Endothelial cell of umbilical vein (primary cell): ENCODE measurements at regions not wholly inside any gene's neighbourhood (a gene's known extent, or its start where the extent isn't known, plus 50 kb on each side); places are given as distances from the start of the nearest gene placed in this dataset.

Experiments
- BruUV-seq: library from RNA; stranded (reverse); fragments of 400-500 nt; replicated peaks from 2 replicates; lab custom pipeline; 2021; lab: Mats Ljungman, UMichigan
- CTCF ChIA-PET: fragments of 300-600, 350-600 bp; sonication (Branson Sonifier 250); formaldehyde crosslinking; loops from one replicate; lab custom pipeline; 2021; ENCODE audit warnings: antibody characterized with exemption, inconsistent platforms; lab: Charles Lee
- POLR2A ChIA-PET: fragments of 300-600, 350-600 bp; sonication (Branson Sonifier 250); formaldehyde crosslinking; loops from one replicate; lab custom pipeline; 2021; ENCODE audit warnings: antibody characterized with exemption, inconsistent platforms; lab: Charles Lee
- DNase-seq: peaks from one replicate; pipeline ENCODE4 v3.0.0-alpha.2; 2011; ENCODE audit warnings: low read depth, low spot score
- FAIRE-seq: peaks from 2 replicates; lab custom pipeline; 2011; peaks lifted over from hg19 to GRCh38; lab: Jason Lieb, UNC
- H2AFZ ChIP-seq: 2 replicates; pipeline ENCODE4 v1.6.0; 2012; ENCODE audit warnings: low read depth, low read length, control low read depth, inconsistent platforms
- H3K27ac ChIP-seq: 2 replicates; pipeline ENCODE4 v1.5.1; 2011; ENCODE audit warnings: low read depth, mild to moderate bottlenecking, control low read depth, low read length, moderate library complexity; ENCODE audit not compliant: insufficient read depth
- H3K27me3 ChIP-seq, 2 experiments: 2 replicates each; pipeline versions ENCODE4 v1.6.0 to v1.6.1; 2011; ENCODE audit warnings: low read length in 2 of 2, mixed read lengths in 1 of 2; ENCODE audit not compliant: control insufficient read depth in 2 of 2, insufficient read depth in 2 of 2
- H3K36me3 ChIP-seq, 2 experiments: 2 replicates in 1 of 2; 3 replicates in 1 of 2; pipeline ENCODE4 v1.5.1; 2011; ENCODE audit warnings: low read length in 2 of 2, mild to moderate bottlenecking in 1 of 2, moderate library complexity in 1 of 2; ENCODE audit not compliant: control insufficient read depth in 2 of 2, insufficient read depth in 2 of 2; ENCODE audit errors: extremely low read depth in 1 of 2
- H3K4me1 ChIP-seq: 3 replicates; pipeline ENCODE4 v1.5.1; 2011; ENCODE audit warnings: mild to moderate bottlenecking, low read length; ENCODE audit not compliant: control insufficient read depth, insufficient read depth; ENCODE audit errors: extremely low read depth
- H3K4me2 ChIP-seq: 2 replicates; pipeline ENCODE4 v1.6.1; 2011; ENCODE audit warnings: low read length, control low read depth, mixed read lengths; ENCODE audit not compliant: insufficient read depth
- H3K4me3 ChIP-seq, 3 experiments: fragments of 200-600 bp in 1 of 3; sonication (generic), shearing (Covaris generic) in 1 of 3; replicated peaks in 1 of 3; 2 replicates each; pipeline ENCODE4 v1.5.1; 2011 to 2016; ENCODE audit warnings: control low read depth in 3 of 3, low read length in 3 of 3, mild to moderate bottlenecking in 2 of 3, inconsistent platforms in 1 of 3, low read depth in 1 of 3, moderate library complexity in 1 of 3; ENCODE audit not compliant: insufficient read depth in 1 of 3
- H3K79me2 ChIP-seq: 2 replicates; pipeline ENCODE4 v1.6.0; 2012; ENCODE audit warnings: low read length, inconsistent platforms; ENCODE audit not compliant: control insufficient read depth, insufficient read depth
- H3K9ac ChIP-seq: replicated peaks from 2 replicates; pipeline ENCODE3; 2011; ENCODE audit warnings: low read length, control low read depth; ENCODE audit not compliant: insufficient read depth; ENCODE audit errors: extremely low read depth
- H3K9me1 ChIP-seq: replicated peaks from 3 replicates; pipeline ENCODE4 v1.6.0; 2011; ENCODE audit warnings: mild to moderate bottlenecking, low read length; ENCODE audit not compliant: control insufficient read depth, insufficient read depth; ENCODE audit errors: extremely low read depth
- H3K9me3 ChIP-seq: replicated peaks from 2 replicates; pipeline ENCODE4 v1.5.1; 2012; ENCODE audit warnings: low read length, inconsistent platforms; ENCODE audit not compliant: control insufficient read depth, insufficient read depth
- H4K20me1 ChIP-seq: replicated peaks from 2 replicates; pipeline ENCODE3; 2011; ENCODE audit warnings: mild to moderate bottlenecking, low read length; ENCODE audit not compliant: control insufficient read depth, insufficient read depth; ENCODE audit errors: extremely low read depth
- EZH2 ChIP-seq: IDR thresholded peaks from 2 replicates; pipeline ENCODE4 v1.6.1; 2012; ENCODE audit warnings: borderline replicate concordance, low read depth, mild to moderate bottlenecking, moderate library complexity, low read length, inconsistent platforms; ENCODE audit not compliant: severe bottlenecking
- FOS ChIP-seq: IDR thresholded peaks from 2 replicates; pipeline ENCODE4 v1.6.1; 2011; ENCODE audit warnings: mild to moderate bottlenecking, low read length, moderate library complexity, borderline replicate concordance; ENCODE audit not compliant: insufficient read depth
- GATA2 ChIP-seq: IDR thresholded peaks from 2 replicates; pipeline ENCODE4 v1.7.0; 2011; ENCODE audit warnings: low read depth, mild to moderate bottlenecking, moderate library complexity, mixed read lengths, low read length; ENCODE audit not compliant: insufficient read length, insufficient read depth
- JUN ChIP-seq: IDR thresholded peaks from 2 replicates; pipeline ENCODE4 v1.6.1; 2011; ENCODE audit warnings: borderline replicate concordance, low read depth; ENCODE audit not compliant: insufficient read length, insufficient read depth
- MAX ChIP-seq: IDR thresholded peaks from 2 replicates; pipeline ENCODE4 v1.6.1; 2011; ENCODE audit not compliant: insufficient read depth, insufficient read length
- MYC ChIP-seq: IDR thresholded peaks from one replicate; pipeline ENCODE4 v1.6.1; 2011; ENCODE audit warnings: mild to moderate bottlenecking, low read depth, low read length
- POLR2A ChIP-seq: IDR thresholded peaks from 2 replicates; pipeline ENCODE4 v1.6.1; 2012; ENCODE audit warnings: low read depth, mild to moderate bottlenecking, control low read depth, low read length
- POLR2AphosphoS5 ChIP-seq: IDR thresholded peaks from 2 replicates; pipeline ENCODE4 v1.6.1; 2012; ENCODE audit warnings: low read depth, mild to moderate bottlenecking, control low read depth, low read length, moderate library complexity; ENCODE audit not compliant: insufficient read depth
- dilution Hi-C: fragments of 300-500 bp; cut with MboI; formaldehyde crosslinking; loops from one replicate; pipeline ENCODE4 v1.15.0; 2019; ENCODE audit warnings: low sequenced_read_pairs; ENCODE audit not compliant: extremely low pct_ligation_motif_present
- intact Hi-C: fragments of 100-400 bp; cut with micrococcal nuclease; formaldehyde crosslinking; loops from one replicate; pipeline ENCODE4 v1.10.0; 2022
- TF ChIP-seq, protein P1 (sequence below), 2 donors: IDR thresholded peaks; 1 replicate in 1 of 2; 2 replicates in 1 of 2; pipeline ENCODE4 v1.5.1; 2011; ENCODE audit warnings: low read length in 2 of 2, mild to moderate bottlenecking in 2 of 2, moderate library complexity in 2 of 2, control low read depth in 1 of 2, inconsistent platforms in 1 of 2, low read depth in 1 of 2; ENCODE audit not compliant: insufficient read depth in 1 of 2; ENCODE audit errors: extremely low read depth in 1 of 2

- FAIRE-seq = no peak
Observed at GRCh38 chr7:92997719-92998118, 120.1 kb downstream of the SAMD9 start.

More at GRCh38 chr7:92997719-92998118, 120.1 kb downstream of the SAMD9 start:
- dilution Hi-C loops = no loop called here
- Histone ChIP-seq H3K9me3 (no peaks in the 10 kb centered on the region), H3K4me1 (no peaks in the 10 kb centered on the region), H3K79me2 (no peaks in the 10 kb centered on the region), H3K9me1 (no peaks in the 10 kb centered on the region), H3K9ac (no peak overlapping the region), H4K20me1 (no peaks in the 10 kb centered on the region), H3K27me3 (peaks cover 0 to 2% of the 10 kb centered on the region in 2 experiments), H2AFZ (no peak overlapping the region), H3K4me2 (no peak overlapping the region), H3K27ac (no peak overlapping the region), H3K36me3 (no peaks in the 10 kb centered on the region), H3K4me3 (no peak overlapping the region)
- ChIA-PET POLR2A (no interaction called here), CTCF (no interaction called here)
- intact Hi-C loops = no loop called here
- TF ChIP-seq POLR2A = no peak
- TF ChIP-seq EZH2 = no peak
- no peak for TF ChIP-seq MYC
- TF ChIP-seq MAX = no peak
- TF ChIP-seq, protein P1, sequence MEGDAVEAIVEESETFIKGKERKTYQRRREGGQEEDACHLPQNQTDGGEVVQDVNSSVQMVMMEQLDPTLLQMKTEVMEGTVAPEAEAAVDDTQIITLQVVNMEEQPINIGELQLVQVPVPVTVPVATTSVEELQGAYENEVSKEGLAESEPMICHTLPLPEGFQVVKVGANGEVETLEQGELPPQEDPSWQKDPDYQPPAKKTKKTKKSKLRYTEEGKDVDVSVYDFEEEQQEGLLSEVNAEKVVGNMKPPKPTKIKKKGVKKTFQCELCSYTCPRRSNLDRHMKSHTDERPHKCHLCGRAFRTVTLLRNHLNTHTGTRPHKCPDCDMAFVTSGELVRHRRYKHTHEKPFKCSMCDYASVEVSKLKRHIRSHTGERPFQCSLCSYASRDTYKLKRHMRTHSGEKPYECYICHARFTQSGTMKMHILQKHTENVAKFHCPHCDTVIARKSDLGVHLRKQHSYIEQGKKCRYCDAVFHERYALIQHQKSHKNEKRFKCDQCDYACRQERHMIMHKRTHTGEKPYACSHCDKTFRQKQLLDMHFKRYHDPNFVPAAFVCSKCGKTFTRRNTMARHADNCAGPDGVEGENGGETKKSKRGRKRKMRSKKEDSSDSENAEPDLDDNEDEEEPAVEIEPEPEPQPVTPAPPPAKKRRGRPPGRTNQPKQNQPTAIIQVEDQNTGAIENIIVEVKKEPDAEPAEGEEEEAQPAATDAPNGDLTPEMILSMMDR (IDR thresholded peaks at IDR 0.05; ENCODE audit: extremely low read depth in 1 of 2, insufficient read depth in 1 of 2, low read depth in 1 of 2, low read length in 2 of 2) = no peak
- no peak for TF ChIP-seq JUN
- TF ChIP-seq POLR2AphosphoS5 = no peak
- TF ChIP-seq FOS = no peak
- TF ChIP-seq GATA2 = no peak
- no TSS peak for BruUV-seq
- no peak for DNase-seq
